Heart left ventricle (tissue), 16 donors: ENCODE measurements at regions not wholly inside any gene's neighbourhood (a gene's known extent, or its start where the extent isn't known, plus 50 kb on each side); places are given as distances from the start of the nearest gene placed in this dataset.

Experiments
- ATAC-seq, 4 donors: fragments of 200-7000 bp; cut with Tn5 transposase; one replicate each; pipeline ENCODE4 v1.9.1; 2020 to 2022; ENCODE audit warnings: moderate library complexity in 4 of 4, mild to moderate bottlenecking in 3 of 4, moderate number of reproducible peaks in 1 of 4
- DNase-seq, 5 donors: peaks; one replicate each; pipeline ENCODE4 v3.0.0-alpha.2; 2020
- H3K27ac ChIP-seq, 12 donors: fragments of 200-600 bp; sonication (generic) in 4 of 12; one replicate each; pipeline versions ENCODE4 v1.5.0 to v1.8.0; 2016 to 2022; ENCODE audit warnings: mild to moderate bottlenecking in 2 of 12
- H3K27me3 ChIP-seq, 9 donors: fragments of 200-600 bp; sonication (generic) in 2 of 9; one replicate each; pipeline versions ENCODE4 v1.5.1 to v1.8.0; 2016 to 2022; ENCODE audit warnings: mild to moderate bottlenecking in 3 of 9
- H3K36me3 ChIP-seq, 9 donors: fragments of 200-600 bp; sonication (generic) in 2 of 9; one replicate each; pipeline versions ENCODE4 v1.5.0 to v1.8.0; 2018 to 2022; ENCODE audit warnings: mild to moderate bottlenecking in 2 of 9
- H3K4me1 ChIP-seq, 12 donors: fragments of 200-600 bp; sonication (generic) in 4 of 12; one replicate each; pipeline versions ENCODE4 v1.5.0 to v1.8.0; 2016 to 2022; ENCODE audit warnings: mild to moderate bottlenecking in 3 of 12
- H3K4me3 ChIP-seq, 12 donors: fragments of 200-600 bp; sonication (generic) in 4 of 12; one replicate each; pipeline versions ENCODE4 v1.5.0 to v1.8.0; 2017 to 2022; ENCODE audit warnings: mild to moderate bottlenecking in 9 of 12, moderate library complexity in 4 of 12
- H3K9me3 ChIP-seq, 12 donors: fragments of 200-600 bp; sonication (generic) in 4 of 12; one replicate each; pipeline versions ENCODE4 v1.5.0 to v1.8.0; 2016 to 2022; ENCODE audit warnings: mild to moderate bottlenecking in 1 of 12
- POLR2A ChIP-seq, 2 donors: fragments of 450-650 bp; IDR thresholded peaks; one replicate each; pipeline ENCODE4 v1.6.1; 2017; ENCODE audit warnings: antibody characterized with exemption in 2 of 2, mild to moderate bottlenecking in 2 of 2, moderate library complexity in 2 of 2
- WGBS, 4 donors: extraction: QIAGEN DNeasy Blood & Tissue Kit in 2 of 4; methylation state at CpG; one replicate each; pipeline versions ENCODE4 v1.1.5 to v1.1.7; 2013 to 2018; 5-methylcytosine and 5-hydroxymethylcytosine counted together
- intact Hi-C, 10 donors: fragments of 100-400 bp; cut with DNase I; formaldehyde crosslinking; loops; one replicate each; pipeline versions ENCODE4 v1.11.1 to v1.14.2; 2022
- TF ChIP-seq, protein P1 (sequence below), 12 donors: fragments of 200-600 bp; sonication (generic) in 4 of 12; IDR thresholded peaks; one replicate each; pipeline versions ENCODE4 v1.5.0 to v1.8.0; 2018 to 2022; ENCODE audit warnings: antibody characterized with exemption in 12 of 12, mild to moderate bottlenecking in 5 of 12
- donor health status: ischemic (EF 13 %, LVEDD 7.1; RV severe dilation, severe dysfunction).
- donor health status: healthy with polysubstance abuse.
- donor health status: DM: no; HTN: yes; CAD: no.
- donor health status: DM: no; HTN: no; CAD: no.
- donor health status: ischemic (EF 25% LVEDD 6.9; RV normal size, moderate dysfunction).
- donor health status: ischemic (EF 25% LVEDD 5.7; RV mildly dilated, moderate dysfunction).
- donor health status: healthy.
- donor health status: DM: yes; HTN: yes; CAD: no.
- donor health status: ischemic (EF 35%, LVEDD 5.7; RV mildly dilated, moderate dysfunction).
- donor health status: nonischemic (EF 11% LVEDD 7.7; RV severe dilation, severe dysfunction).
- donor health status: DM: yes; HTN: yes; CAD: no.
- donor health status: PGD.
- donor health status: ischemic (EF 29% LVEDD 5.4; RV normal size, mild dysfunction).
- donor health status: nonischemic (EF 23%, LVEDD 6.1; RV moderate dilation, normal function).

DNA sequence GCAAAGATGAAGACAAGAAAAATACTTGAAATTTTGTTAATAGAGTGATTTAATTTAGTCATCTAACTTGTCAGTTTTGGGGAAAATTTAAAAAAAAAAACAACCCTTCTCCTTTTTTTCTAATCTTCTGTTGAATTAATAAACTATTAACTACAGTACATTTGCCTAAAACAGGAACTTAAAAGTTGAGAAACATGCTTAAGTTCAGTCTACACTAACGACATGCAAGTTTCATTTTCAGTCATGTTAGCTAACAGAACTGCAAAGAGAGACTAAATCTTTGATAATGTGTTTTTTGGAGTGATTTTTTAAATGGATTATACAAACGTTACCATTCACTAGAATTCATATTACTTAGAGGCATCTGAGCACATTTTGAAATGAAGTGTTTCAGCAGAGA is 71.9 kb upstream of the MBNL1 start:
- no peaks in the 10 kb centered on the region for H3K27me3 ChIP-seq
- H3K4me1 ChIP-seq, result peaks cover 0 to 88% (median 10%) of the 10 kb centered on the region in 12 donors
- intact Hi-C loops, result no loop called here
- peaks cover 0 to 7% (median 0%) of the 10 kb centered on the region in 12 donors for H3K9me3 ChIP-seq
- peak overlapping the region in 7 of 12 donors; percentile 11 to 92 (median 66) for H3K27ac ChIP-seq
- WGBS, 4 donors, result 54 to 64% (median 61%) methylated on average over 2 of the region's 2 CpGs
- peak overlapping the region in 7 of 12 donors; percentile 3 to 37 (median 10) for H3K4me3 ChIP-seq
- DNase-seq, result no peak
- TF ChIP-seq, protein P1, sequence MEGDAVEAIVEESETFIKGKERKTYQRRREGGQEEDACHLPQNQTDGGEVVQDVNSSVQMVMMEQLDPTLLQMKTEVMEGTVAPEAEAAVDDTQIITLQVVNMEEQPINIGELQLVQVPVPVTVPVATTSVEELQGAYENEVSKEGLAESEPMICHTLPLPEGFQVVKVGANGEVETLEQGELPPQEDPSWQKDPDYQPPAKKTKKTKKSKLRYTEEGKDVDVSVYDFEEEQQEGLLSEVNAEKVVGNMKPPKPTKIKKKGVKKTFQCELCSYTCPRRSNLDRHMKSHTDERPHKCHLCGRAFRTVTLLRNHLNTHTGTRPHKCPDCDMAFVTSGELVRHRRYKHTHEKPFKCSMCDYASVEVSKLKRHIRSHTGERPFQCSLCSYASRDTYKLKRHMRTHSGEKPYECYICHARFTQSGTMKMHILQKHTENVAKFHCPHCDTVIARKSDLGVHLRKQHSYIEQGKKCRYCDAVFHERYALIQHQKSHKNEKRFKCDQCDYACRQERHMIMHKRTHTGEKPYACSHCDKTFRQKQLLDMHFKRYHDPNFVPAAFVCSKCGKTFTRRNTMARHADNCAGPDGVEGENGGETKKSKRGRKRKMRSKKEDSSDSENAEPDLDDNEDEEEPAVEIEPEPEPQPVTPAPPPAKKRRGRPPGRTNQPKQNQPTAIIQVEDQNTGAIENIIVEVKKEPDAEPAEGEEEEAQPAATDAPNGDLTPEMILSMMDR (IDR thresholded peaks at IDR 0.05), result no peak
- no peak for TF ChIP-seq POLR2A (IDR thresholded peaks at IDR 0.05)
- peak in 1 of 4 donors; percentile 53 for ATAC-seq
- no peaks in the 10 kb centered on the region for H3K36me3 ChIP-seq

DNA sequence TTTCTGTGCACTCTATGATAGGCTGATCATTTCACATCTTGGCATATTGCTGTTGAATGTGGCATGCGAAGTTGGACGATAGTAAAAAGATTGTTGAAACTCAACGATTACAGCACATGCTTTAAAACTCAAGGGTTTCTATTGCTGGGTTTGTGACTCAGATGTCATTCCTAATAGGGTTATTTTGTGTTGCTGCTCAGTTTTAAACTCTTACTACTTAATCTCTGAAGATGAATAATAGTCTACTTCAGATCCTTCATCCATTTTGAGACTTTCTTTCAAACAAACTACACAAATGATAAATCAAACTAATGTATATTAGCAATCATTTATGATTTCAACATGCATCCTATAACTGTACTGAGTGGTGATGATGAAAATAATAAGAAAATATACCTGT is 71.3 kb upstream of the MBNL1 start:
- ATAC-seq, result peak in 1 of 4 donors; percentile 57
- peak overlapping the region in 7 of 12 donors; percentile 3 to 37 (median 10) for H3K4me3 ChIP-seq
- intact Hi-C loops, result no loop called here
- WGBS, 4 donors, result 25 to 48% (median 37%) methylated on average over 3 of the region's 3 CpGs
- H3K4me1 ChIP-seq, result peaks cover 0 to 90% (median 13%) of the 10 kb centered on the region in 12 donors
- H3K9me3 ChIP-seq, result peaks cover 0 to 7% (median 0%) of the 10 kb centered on the region in 12 donors
- no peaks in the 10 kb centered on the region for H3K36me3 ChIP-seq
- no peak for DNase-seq
- TF ChIP-seq, protein P1 (IDR thresholded peaks at IDR 0.05), result no peak
- TF ChIP-seq POLR2A (IDR thresholded peaks at IDR 0.05), result no peak
- peak overlapping the region in 8 of 12 donors; percentile 11 to 92 (median 57) for H3K27ac ChIP-seq
- H3K27me3 ChIP-seq, result no peaks in the 10 kb centered on the region

DNA sequence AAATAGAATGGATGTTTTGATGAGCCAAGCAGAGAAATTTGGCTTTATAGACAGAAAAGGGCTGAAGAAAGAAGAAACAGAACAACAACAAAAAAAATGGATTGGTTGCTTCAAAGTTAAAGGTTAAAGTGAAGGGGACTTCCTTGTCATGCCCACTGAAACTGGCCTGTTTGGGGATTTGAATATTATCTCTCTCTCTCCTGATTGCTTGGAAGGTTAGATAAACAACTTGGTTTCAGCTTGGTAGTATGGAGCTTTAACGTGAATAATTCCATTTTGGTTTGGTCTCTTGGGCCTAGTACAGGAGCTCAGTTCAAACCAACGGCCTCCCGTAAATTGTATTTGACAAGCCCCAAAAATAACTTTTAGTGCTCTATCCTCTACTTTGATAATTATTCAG is 70.8 kb upstream of the MBNL1 start:
- Histone ChIP-seq H3K9me3 (peaks cover 0 to 7% (median 0%) of the 10 kb centered on the region in 12 donors), H3K27ac (peak overlapping the region in 9 of 12 donors; percentile 11 to 92 (median 48)), H3K4me3 (peak overlapping the region in 1 of 12 donors; percentile 37), H3K4me1 (peaks cover 0 to 90% (median 17%) of the 10 kb centered on the region in 12 donors), H3K36me3 (no peaks in the 10 kb centered on the region), H3K27me3 (no peaks in the 10 kb centered on the region)
- ATAC-seq (no peak), DNase-seq (no peak)
- TF ChIP-seq POLR2A (IDR thresholded peaks at IDR 0.05), result no peak
- TF ChIP-seq, protein P1 (IDR thresholded peaks at IDR 0.05), result no peak
- intact Hi-C loops, result no loop called here
- 60 to 78% (median 69%) methylated on average over 3 of the region's 3 CpGs for WGBS, 4 donors

DNA sequence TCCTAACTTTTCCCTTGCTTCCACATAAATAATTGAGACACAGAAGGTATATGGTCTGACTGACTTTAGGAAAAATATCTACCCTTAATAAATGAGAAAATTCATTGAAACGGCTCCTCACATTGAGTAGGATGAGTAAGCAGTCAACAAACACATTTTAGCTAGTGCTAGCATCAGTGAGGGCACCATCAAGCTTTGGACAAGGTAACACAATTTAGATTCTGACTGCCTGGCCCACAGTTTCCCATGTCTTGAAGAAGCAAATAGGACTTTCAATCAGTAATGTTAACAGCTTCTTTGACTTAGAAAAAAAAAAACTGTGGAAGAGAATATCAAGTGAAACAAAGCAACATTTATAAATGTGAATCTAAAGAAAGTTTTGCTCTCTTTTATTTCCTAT is 70.1 kb upstream of the MBNL1 start:
- Histone ChIP-seq H3K9me3 (peaks cover 0 to 7% (median 0%) of the 10 kb centered on the region in 12 donors), H3K4me1 (peaks cover 0 to 91% (median 22%) of the 10 kb centered on the region in 12 donors), H3K27ac (peak overlapping the region in 6 of 12 donors; percentile 11 to 92 (median 73)), H3K27me3 (no peaks in the 10 kb centered on the region), H3K4me3 (peak overlapping the region in 1 of 12 donors; percentile 29), H3K36me3 (no peaks in the 10 kb centered on the region)
- ATAC-seq (no peak), DNase-seq (no peak)
- intact Hi-C loops, result no loop called here
- TF ChIP-seq, protein P1 (IDR thresholded peaks at IDR 0.05), result no peak
- 83 to 89% (median 86%) methylated on average over 1 of the region's 1 CpG for WGBS, 4 donors
